NCI-H510A treated with DMSO at 0.1 percent for 48 hours (cell line): ENCODE measurements at regions not wholly inside any gene's neighbourhood (a gene's known extent, or its start where the extent isn't known, plus 50 kb on each side); places are given as distances from the start of the nearest gene placed in this dataset.
"Not testable (repeated sequence)": the region's sequence is repeated elsewhere in the genome, so short reads cannot be mapped to it uniquely, and the experiment has no call there.

Experiments
- DNase-seq: peaks from one replicate; lab custom pipeline; 2025; lab: John Stamatoyannopoulos, UW

- no peak for DNase-seq
Measured at GRCh38 chr5:16296946-16297345, 117.4 kb upstream of the MARCHF11 start.

- no peak for DNase-seq
Measured at GRCh38 chr5:16291894-16292293, 112.3 kb upstream of the MARCHF11 start.

GRCh38 chr5:16291474-16291873 is 111.9 kb upstream of the MARCHF11 start:
- no peak for DNase-seq

- no peak for DNase-seq
Measured at GRCh38 chr5:16283791-16284190, 104.2 kb upstream of the MARCHF11 start.

- not testable (repeated sequence) for DNase-seq
Measured at GRCh38 chr5:16276859-16277258, 97.3 kb upstream of the MARCHF11 start.

- DNase-seq = peak; percentile 87
Measured at GRCh38 chr5:16271851-16272250, 92.3 kb upstream of the MARCHF11 start.

- no peak for DNase-seq
Measured at GRCh38 chr5:16265141-16265540, 85.5 kb upstream of the MARCHF11 start.

GRCh38 chr5:16260000-16260399 is 80.4 kb upstream of the MARCHF11 start:
- DNase-seq = no peak

- DNase-seq = no peak
Measured at GRCh38 chr5:16253856-16254255, 74.3 kb upstream of the MARCHF11 start.

- no peak for DNase-seq
Measured at GRCh38 chr5:16245956-16246355, 66.4 kb upstream of the MARCHF11 start.

- DNase-seq = no peak
Measured at GRCh38 chr5:16245249-16245648, 65.7 kb upstream of the MARCHF11 start.

GRCh38 chr5:16238018-16238417 is 58.4 kb upstream of the MARCHF11 start:
- no peak for DNase-seq

GRCh38 chr5:16234598-16234997 is 55.0 kb upstream of the MARCHF11 start:
- DNase-seq = no peak

GRCh38 chr5:16233730-16234129 is 54.1 kb upstream of the MARCHF11 start:
- DNase-seq = no peak

- DNase-seq = no peak
Measured at GRCh38 chr5:16229357-16229940, 49.9 kb upstream of the MARCHF11 start.
